WERI-Rb-1 (cell line): ENCODE measurements at regions not wholly inside any gene's neighbourhood (a gene's known extent, or its start where the extent isn't known, plus 50 kb on each side); places are given as distances from the start of the nearest gene placed in this dataset.

Experiments used
- DNase-seq: peaks from one replicate; pipeline ENCODE4 v3.0.0-alpha.2; 2020
- H3K27ac ChIP-seq: fragments of 250-450 bp; sonication (Bioruptor Pico); 2 replicates; pipeline ENCODE4 v1.5.1; 2020; ENCODE audit warnings: mild to moderate bottlenecking, moderate library complexity
- H3K27me3 ChIP-seq: fragments of 250-450 bp; sonication (Bioruptor Pico); 2 replicates; pipeline ENCODE4 v1.5.1; 2021; ENCODE audit warnings: mild to moderate bottlenecking, low read depth, moderate library complexity; ENCODE audit not compliant: insufficient read depth, severe bottlenecking
- H3K36me3 ChIP-seq: fragments of 250-450 bp; sonication (Bioruptor Pico); 2 replicates; pipeline ENCODE4 v1.5.1; 2020; ENCODE audit warnings: mild to moderate bottlenecking, moderate library complexity
- H3K4me3 ChIP-seq: 2 replicates; pipeline ENCODE4 v1.5.1; 2011; ENCODE audit warnings: low read depth, mild to moderate bottlenecking, control low read depth, low read length
- H3K9me3 ChIP-seq: fragments of 250-450 bp; sonication (Bioruptor Pico); 2 replicates; pipeline ENCODE4 v1.5.1; 2021; ENCODE audit warnings: mild to moderate bottlenecking, moderate library complexity; ENCODE audit not compliant: severe bottlenecking
- TF ChIP-seq, protein P1 (sequence below): IDR thresholded peaks from 2 replicates; pipeline ENCODE4 v1.5.1; 2011; ENCODE audit warnings: low read depth, mild to moderate bottlenecking, control low read depth, inconsistent platforms, low read length

DNA sequence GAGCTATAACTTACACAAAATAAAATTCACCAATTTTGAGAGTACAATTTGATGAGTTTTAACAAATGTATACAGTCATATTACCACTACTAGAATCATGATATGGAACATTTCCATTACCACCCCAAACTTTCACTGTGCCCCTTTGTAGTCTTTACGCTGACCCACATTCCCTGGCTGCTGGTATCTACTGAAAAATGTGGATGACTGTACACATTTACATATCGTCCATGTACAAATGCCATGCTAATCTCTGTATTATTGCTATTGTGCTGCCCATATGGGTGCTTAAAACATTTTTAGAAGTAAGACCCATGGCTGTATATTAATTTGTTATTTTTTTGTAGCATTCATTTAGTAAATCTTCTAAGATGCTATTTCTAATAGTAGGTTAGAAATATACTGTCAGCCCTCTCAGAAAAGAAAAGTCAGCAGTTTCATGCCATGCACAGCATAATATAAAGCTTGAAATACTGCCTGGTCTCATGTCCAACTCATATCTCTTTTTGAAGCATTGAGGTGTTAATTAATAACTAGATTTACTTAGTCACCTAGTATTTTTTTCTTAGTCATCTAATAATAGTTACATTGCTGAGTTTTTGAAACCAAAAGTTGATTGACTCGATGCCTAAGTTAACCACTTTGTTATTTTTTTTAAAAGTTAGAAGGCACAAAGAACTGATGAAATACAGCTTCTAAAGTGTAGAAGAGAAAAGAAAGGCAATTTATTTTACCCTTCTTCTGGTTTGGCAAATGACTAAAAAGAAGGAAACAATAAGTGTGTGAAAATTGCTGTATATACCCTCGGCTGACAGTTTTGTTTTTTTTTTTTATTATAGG is 188.3 kb upstream of the MEF2C start:
- Histone ChIP-seq H3K9me3 (no peaks in the 10 kb centered on the region), H3K4me3 (no peak overlapping the region), H3K36me3 (no peaks in the 10 kb centered on the region), H3K27me3 (no peaks in the 10 kb centered on the region), H3K27ac (no peak overlapping the region)
- TF ChIP-seq, protein P1, sequence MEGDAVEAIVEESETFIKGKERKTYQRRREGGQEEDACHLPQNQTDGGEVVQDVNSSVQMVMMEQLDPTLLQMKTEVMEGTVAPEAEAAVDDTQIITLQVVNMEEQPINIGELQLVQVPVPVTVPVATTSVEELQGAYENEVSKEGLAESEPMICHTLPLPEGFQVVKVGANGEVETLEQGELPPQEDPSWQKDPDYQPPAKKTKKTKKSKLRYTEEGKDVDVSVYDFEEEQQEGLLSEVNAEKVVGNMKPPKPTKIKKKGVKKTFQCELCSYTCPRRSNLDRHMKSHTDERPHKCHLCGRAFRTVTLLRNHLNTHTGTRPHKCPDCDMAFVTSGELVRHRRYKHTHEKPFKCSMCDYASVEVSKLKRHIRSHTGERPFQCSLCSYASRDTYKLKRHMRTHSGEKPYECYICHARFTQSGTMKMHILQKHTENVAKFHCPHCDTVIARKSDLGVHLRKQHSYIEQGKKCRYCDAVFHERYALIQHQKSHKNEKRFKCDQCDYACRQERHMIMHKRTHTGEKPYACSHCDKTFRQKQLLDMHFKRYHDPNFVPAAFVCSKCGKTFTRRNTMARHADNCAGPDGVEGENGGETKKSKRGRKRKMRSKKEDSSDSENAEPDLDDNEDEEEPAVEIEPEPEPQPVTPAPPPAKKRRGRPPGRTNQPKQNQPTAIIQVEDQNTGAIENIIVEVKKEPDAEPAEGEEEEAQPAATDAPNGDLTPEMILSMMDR: no peak
- no peak for DNase-seq

DNA sequence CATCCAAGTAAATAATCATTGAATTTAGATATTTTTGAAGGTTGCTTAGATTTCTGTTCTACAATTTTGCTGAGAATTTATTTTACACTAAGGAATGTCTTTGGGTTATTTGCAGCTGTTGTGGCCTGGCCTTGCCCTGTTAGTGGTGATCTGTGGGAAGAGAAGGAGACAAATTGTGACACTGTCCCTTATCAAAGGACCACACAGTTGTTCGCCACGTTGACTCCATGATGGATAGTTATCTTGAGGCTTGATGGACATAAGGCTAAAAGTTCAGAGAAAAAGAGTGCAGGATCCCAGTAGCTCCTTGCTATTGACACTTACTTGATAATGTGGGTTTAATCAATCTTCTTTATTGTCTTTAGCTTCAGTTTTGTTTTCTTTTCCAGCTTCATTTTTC is 186.6 kb upstream of the MEF2C start:
- Histone ChIP-seq H3K9me3 (no peaks in the 10 kb centered on the region), H3K36me3 (no peaks in the 10 kb centered on the region), H3K27me3 (no peaks in the 10 kb centered on the region), H3K27ac (no peak overlapping the region), H3K4me3 (no peak overlapping the region)
- TF ChIP-seq, protein P1: no peak
- DNase-seq: no peak

- no peak overlapping the region for H3K4me3 ChIP-seq
- no peak for DNase-seq
- TF ChIP-seq, protein P1: no peak
- H3K27ac ChIP-seq: no peak overlapping the region
- no peaks in the 10 kb centered on the region for H3K36me3 ChIP-seq
- no peaks in the 10 kb centered on the region for H3K27me3 ChIP-seq
- no peaks in the 10 kb centered on the region for H3K9me3 ChIP-seq
Measured at GRCh38 chr5:89067362-89067761, 184.4 kb upstream of the MEF2C start.

DNA sequence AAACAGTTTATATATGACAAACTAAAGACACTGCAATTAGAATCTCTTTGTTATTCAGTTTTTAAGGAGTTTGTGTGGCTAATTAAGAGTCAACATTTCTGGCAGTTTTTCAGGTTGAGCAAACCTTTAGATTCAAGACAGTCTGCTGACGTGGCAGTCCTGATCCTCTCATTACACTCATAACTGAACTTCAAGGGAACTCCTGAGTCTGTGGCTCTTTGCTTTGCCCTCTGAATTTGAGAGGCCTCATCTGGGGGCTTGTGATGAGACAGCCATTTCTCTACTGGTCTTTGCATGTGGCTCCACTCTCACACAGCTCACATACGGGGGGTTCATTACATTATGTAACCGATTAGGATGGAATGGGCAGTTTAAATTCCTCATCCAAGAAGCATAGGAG is 182.9 kb upstream of the MEF2C start:
- no peak for DNase-seq
- Histone ChIP-seq H3K27me3 (no peaks in the 10 kb centered on the region), H3K9me3 (no peaks in the 10 kb centered on the region), H3K4me3 (no peak overlapping the region), H3K27ac (no peak overlapping the region), H3K36me3 (no peaks in the 10 kb centered on the region)
- TF ChIP-seq, protein P1: no peak

GRCh38 chr5:89064736-89065135 is 181.8 kb upstream of the MEF2C start:
- Histone ChIP-seq H3K27me3 (no peaks in the 10 kb centered on the region), H3K9me3 (no peaks in the 10 kb centered on the region), H3K4me3 (no peak overlapping the region), H3K36me3 (no peaks in the 10 kb centered on the region), H3K27ac (no peak overlapping the region)
- no peak for DNase-seq
- TF ChIP-seq, protein P1: no peak

DNA sequence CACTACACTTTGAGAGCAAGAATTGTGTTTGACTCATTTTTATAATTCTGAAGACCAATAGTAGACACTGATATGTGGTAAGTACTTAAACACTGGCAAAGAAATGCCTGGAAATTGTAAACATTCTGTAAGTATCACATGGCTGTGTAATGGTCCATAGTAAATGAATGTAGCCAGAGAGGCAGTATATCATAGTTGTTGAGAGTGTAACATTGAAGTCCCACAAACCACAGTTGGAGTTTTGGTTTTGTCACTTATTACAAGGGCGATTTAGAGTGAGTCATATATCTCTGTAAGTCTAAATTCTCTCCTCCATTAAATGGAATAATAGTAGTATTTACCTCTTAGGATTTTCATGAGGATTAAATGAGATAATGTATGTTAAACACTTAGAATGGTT is 181.1 kb upstream of the MEF2C start:
- Histone ChIP-seq H3K9me3 (no peaks in the 10 kb centered on the region), H3K27me3 (no peaks in the 10 kb centered on the region), H3K4me3 (no peak overlapping the region), H3K27ac (no peak overlapping the region), H3K36me3 (no peaks in the 10 kb centered on the region)
- DNase-seq: no peak
- TF ChIP-seq, protein P1: no peak
